SK-N-SH (cell line): ENCODE measurements at regions not wholly inside any gene's neighbourhood (a gene's known extent, or its start where the extent isn't known, plus 50 kb on each side); places are given as distances from the start of the nearest gene placed in this dataset.

Source experiments
- CTCF ChIP-seq: fragments of 200-600 bp; sonication (generic); IDR thresholded peaks from 2 replicates; pipeline ENCODE4 v1.6.1; 2017; ENCODE audit warnings: antibody characterized with exemption, mild to moderate bottlenecking, moderate library complexity
- FOXM1 ChIP-seq: IDR thresholded peaks from 2 replicates; pipeline ENCODE4 v1.4.0; 2012; ENCODE audit warnings: low read depth, mild to moderate bottlenecking
- MAX ChIP-seq: IDR thresholded peaks from 2 replicates; pipeline ENCODE4 v1.4.0; 2012; ENCODE audit warnings: low read depth
- MXI1 ChIP-seq: IDR thresholded peaks from 2 replicates; pipeline ENCODE4 v1.6.1; 2012; ENCODE audit warnings: mild to moderate bottlenecking, low read depth, low read length, improper control_type of control experiment
- POLR2AphosphoS5 ChIP-seq: IDR thresholded peaks from 2 replicates; pipeline ENCODE4 v1.6.1; 2012; ENCODE audit warnings: low read depth, low read length
- RAD21 ChIP-seq: IDR thresholded peaks from 2 replicates; pipeline ENCODE4 v1.6.1; 2012; ENCODE audit warnings: mild to moderate bottlenecking, low read length
- RCOR1 ChIP-seq: fragments of 150-350 bp; IDR thresholded peaks from 2 replicates; pipeline ENCODE4 v1.6.1; 2017; ENCODE audit warnings: antibody characterized with exemption, low read length
- REST ChIP-seq: IDR thresholded peaks from 2 replicates; pipeline ENCODE4 v1.6.1; 2012; ENCODE audit warnings: mild to moderate bottlenecking, low read depth, low read length, moderate library complexity
- SIN3A ChIP-seq: IDR thresholded peaks from 2 replicates; pipeline ENCODE4 v1.6.1; 2012; ENCODE audit warnings: low read depth, mild to moderate bottlenecking, low read length, moderate library complexity, borderline replicate concordance
- SMC3 ChIP-seq: IDR thresholded peaks from 2 replicates; pipeline ENCODE4 v1.6.1; 2012; ENCODE audit warnings: low read depth, low read length, improper control_type of control experiment
- TAF1 ChIP-seq: IDR thresholded peaks from 2 replicates; pipeline ENCODE4 v1.6.1; 2012; ENCODE audit warnings: low read depth, mild to moderate bottlenecking, low read length, moderate library complexity, borderline replicate concordance
- USF2 ChIP-seq: fragments of 150-350 bp; IDR thresholded peaks from 2 replicates; pipeline ENCODE4 v1.6.1; 2017; ENCODE audit warnings: antibody characterized with exemption, low read length, low read depth, borderline replicate concordance
- TF ChIP-seq, protein P1 (sequence below): IDR thresholded peaks from 2 replicates; pipeline ENCODE4 v1.4.0; 2012; ENCODE audit warnings: low read depth, borderline replicate concordance

DNA sequence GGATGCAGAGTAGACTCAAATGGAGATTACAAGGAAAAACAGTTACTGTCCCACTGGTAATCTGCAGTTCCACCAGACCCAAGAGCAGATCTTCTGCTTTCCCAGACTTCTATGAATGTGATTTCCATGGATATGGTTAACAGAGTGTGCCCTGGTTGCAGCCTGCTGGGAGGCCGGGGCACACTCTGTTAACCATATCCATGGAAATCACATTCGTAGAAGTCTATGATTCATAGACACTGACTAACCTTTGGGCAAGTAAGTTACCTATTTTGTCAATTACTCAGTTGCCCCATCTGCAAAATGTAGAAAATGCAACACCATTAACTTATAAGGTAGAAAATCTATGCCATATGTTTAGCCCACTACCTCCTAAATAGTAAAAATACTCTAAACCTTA is 443.1 kb upstream of the PITX2 start:
- TF ChIP-seq RCOR1 (no peak), RAD21 (no peak), SMC3 (no peak), POLR2AphosphoS5 (no peak), CTCF (no peak), USF2 (no peak), TAF1 (no peak), REST (no peak), FOXM1 (no peak), SIN3A (no peak), MAX (no peak), MXI1 (no peak)
- TF ChIP-seq, protein P1, sequence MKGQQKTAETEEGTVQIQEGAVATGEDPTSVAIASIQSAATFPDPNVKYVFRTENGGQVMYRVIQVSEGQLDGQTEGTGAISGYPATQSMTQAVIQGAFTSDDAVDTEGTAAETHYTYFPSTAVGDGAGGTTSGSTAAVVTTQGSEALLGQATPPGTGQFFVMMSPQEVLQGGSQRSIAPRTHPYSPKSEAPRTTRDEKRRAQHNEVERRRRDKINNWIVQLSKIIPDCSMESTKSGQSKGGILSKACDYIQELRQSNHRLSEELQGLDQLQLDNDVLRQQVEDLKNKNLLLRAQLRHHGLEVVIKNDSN: no peak
